ENCODE measurements at regions not wholly inside any gene's neighbourhood (a gene's known extent, or its start where the extent isn't known, plus 50 kb on each side); places are given as distances from the start of the nearest gene placed in this dataset.

DNA sequence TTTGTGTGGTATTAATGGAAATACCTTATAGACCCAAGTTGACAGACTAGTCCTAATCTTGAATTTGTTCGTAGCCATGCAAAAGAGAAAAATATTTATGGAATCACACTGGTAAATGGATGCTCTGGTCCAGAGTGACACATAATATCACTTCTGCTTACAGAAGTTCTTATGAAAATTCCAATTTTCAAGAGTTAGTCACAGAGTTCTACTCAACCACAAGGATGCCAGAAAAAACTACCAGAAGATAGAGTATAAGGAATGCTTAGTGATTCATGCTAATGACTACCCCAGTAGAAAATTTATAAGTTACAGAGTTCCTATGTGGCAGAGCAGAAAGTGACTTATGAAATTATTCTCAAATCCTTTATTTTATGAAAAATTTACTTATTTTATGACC is 1384.8 kb downstream of the FAM133A start:
- DNase-seq (ENCODE audit: extremely low read depth, insufficient read length): no peak
- TF ChIP-seq, protein P1, sequence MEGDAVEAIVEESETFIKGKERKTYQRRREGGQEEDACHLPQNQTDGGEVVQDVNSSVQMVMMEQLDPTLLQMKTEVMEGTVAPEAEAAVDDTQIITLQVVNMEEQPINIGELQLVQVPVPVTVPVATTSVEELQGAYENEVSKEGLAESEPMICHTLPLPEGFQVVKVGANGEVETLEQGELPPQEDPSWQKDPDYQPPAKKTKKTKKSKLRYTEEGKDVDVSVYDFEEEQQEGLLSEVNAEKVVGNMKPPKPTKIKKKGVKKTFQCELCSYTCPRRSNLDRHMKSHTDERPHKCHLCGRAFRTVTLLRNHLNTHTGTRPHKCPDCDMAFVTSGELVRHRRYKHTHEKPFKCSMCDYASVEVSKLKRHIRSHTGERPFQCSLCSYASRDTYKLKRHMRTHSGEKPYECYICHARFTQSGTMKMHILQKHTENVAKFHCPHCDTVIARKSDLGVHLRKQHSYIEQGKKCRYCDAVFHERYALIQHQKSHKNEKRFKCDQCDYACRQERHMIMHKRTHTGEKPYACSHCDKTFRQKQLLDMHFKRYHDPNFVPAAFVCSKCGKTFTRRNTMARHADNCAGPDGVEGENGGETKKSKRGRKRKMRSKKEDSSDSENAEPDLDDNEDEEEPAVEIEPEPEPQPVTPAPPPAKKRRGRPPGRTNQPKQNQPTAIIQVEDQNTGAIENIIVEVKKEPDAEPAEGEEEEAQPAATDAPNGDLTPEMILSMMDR (IDR thresholded peaks at IDR 0.05; ENCODE audit: insufficient read depth, low read length, poor library complexity, severe bottlenecking): no peak
- no peaks in the 10 kb centered on the region for H3K27me3 ChIP-seq (replicated peaks; ENCODE audit: control insufficient read depth, insufficient read depth, low read length)

GRCh38 chrX:95059909-95060308 is 1385.9 kb downstream of the FAM133A start:
- TF ChIP-seq, protein P1 (IDR thresholded peaks at IDR 0.05; ENCODE audit: insufficient read depth, low read length, poor library complexity, severe bottlenecking): no peak
- Histone ChIP-seq H3K27me3 (replicated peaks; ENCODE audit: control insufficient read depth, insufficient read depth, low read length) (no peaks in the 10 kb centered on the region), H3K4me3 (replicated peaks; ENCODE audit: low read depth, low read length) (no peak overlapping the region), H3K36me3 (ENCODE audit: control insufficient read depth, insufficient read depth, low read length) (no peaks in the 10 kb centered on the region)
- no peak for DNase-seq (ENCODE audit: extremely low read depth, insufficient read length)

More for the DNA sequence above, 1384.8 kb downstream of the FAM133A start:
- Histone ChIP-seq H3K4me3 (replicated peaks; ENCODE audit: low read depth, low read length) (no peak overlapping the region), H3K36me3 (ENCODE audit: control insufficient read depth, insufficient read depth, low read length) (no peaks in the 10 kb centered on the region)

- H3K27me3 ChIP-seq (replicated peaks; ENCODE audit: control insufficient read depth, insufficient read depth, low read length): no peaks in the 10 kb centered on the region
- no peak for DNase-seq (ENCODE audit: extremely low read depth, insufficient read length)
- TF ChIP-seq, protein P1 (IDR thresholded peaks at IDR 0.05; ENCODE audit: insufficient read depth, low read length, poor library complexity, severe bottlenecking): no peak
Measured at GRCh38 chrX:95063554-95063953, 1389.5 kb downstream of the FAM133A start.

DNA sequence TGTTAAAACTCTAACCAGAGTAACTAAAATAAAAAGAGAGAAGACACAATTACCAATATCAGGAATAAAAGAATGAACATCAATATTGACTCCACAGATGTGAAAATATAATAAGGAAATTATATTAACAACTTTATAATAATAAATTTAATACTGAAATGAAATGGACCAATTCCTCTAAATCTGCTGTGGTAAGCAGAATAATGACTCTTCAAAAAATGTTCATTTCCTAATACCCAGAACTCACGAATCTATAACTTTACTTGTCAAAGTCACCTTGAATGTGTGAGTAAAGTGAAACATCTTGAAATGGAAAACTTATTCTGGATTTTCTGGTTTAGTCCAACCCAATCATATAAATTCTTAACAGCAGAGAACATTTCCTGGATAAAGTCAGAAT is 1391.1 kb downstream of the FAM133A start:
- TF ChIP-seq, protein P1 (IDR thresholded peaks at IDR 0.05; ENCODE audit: insufficient read depth, low read length, poor library complexity, severe bottlenecking): no peak
- Histone ChIP-seq H3K27me3 (replicated peaks; ENCODE audit: control insufficient read depth, insufficient read depth, low read length) (no peaks in the 10 kb centered on the region), H3K36me3 (ENCODE audit: control insufficient read depth, insufficient read depth, low read length) (no peaks in the 10 kb centered on the region), H3K4me3 (replicated peaks; ENCODE audit: low read depth, low read length) (no peak overlapping the region)
- no peak for DNase-seq (ENCODE audit: extremely low read depth, insufficient read length)

More at GRCh38 chrX:95063554-95063953, 1389.5 kb downstream of the FAM133A start:
- H3K36me3 ChIP-seq (ENCODE audit: control insufficient read depth, insufficient read depth, low read length): no peaks in the 10 kb centered on the region
- no peak overlapping the region for H3K4me3 ChIP-seq (replicated peaks; ENCODE audit: low read depth, low read length)

- TF ChIP-seq, protein P1 (IDR thresholded peaks at IDR 0.05; ENCODE audit: insufficient read depth, low read length, poor library complexity, severe bottlenecking): no peak
- H3K27me3 ChIP-seq (replicated peaks; ENCODE audit: control insufficient read depth, insufficient read depth, low read length): no peaks in the 10 kb centered on the region
- H3K36me3 ChIP-seq (ENCODE audit: control insufficient read depth, insufficient read depth, low read length): no peaks in the 10 kb centered on the region
- no peak overlapping the region for H3K4me3 ChIP-seq (replicated peaks; ENCODE audit: low read depth, low read length)
- no peak for DNase-seq (ENCODE audit: extremely low read depth, insufficient read length)
Measured at GRCh38 chrX:95071052-95071451, 1397.0 kb downstream of the FAM133A start.

DNA sequence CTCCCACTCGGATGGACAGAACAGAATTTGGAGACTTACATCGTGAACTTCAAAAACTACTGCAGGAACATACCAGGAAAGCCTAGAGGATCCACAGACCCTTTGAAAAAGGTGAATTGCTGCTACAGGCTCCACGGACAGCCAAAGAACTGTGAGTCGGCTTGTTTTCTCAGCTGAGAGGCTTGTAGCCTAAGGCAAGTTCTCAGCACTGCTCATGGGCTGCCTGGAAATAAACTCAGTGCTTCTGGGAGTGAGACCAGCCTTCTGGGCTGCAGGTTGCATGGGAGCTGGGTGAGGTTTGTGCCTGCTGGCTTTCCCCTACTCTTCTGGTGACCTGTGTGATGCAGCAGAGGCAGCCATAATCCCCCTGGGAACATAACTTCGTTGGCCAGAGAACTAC is 1397.6 kb downstream of the FAM133A start:
- no peak for DNase-seq (ENCODE audit: extremely low read depth, insufficient read length)

More for the DNA sequence above, 1397.6 kb downstream of the FAM133A start:
- TF ChIP-seq, protein P1 (IDR thresholded peaks at IDR 0.05; ENCODE audit: insufficient read depth, low read length, poor library complexity, severe bottlenecking): no peak
- no peaks in the 10 kb centered on the region for H3K27me3 ChIP-seq (replicated peaks; ENCODE audit: control insufficient read depth, insufficient read depth, low read length)
- H3K4me3 ChIP-seq (replicated peaks; ENCODE audit: low read depth, low read length): no peak overlapping the region
- no peaks in the 10 kb centered on the region for H3K36me3 ChIP-seq (ENCODE audit: control insufficient read depth, insufficient read depth, low read length)

Measured in GM06990 (cell line).